Erythroblast (primary cell): ENCODE measurements at regions not wholly inside any gene's neighbourhood (a gene's known extent, or its start where the extent isn't known, plus 50 kb on each side); places are given as distances from the start of the nearest gene placed in this dataset.

Source experiments
- GATA1 ChIP-seq: IDR thresholded peaks from 2 replicates; pipeline ENCODE4 v1.6.1; 2011; ENCODE audit warnings: low read depth, mild to moderate bottlenecking, control low read depth, low read length, moderate library complexity
- POLR2A ChIP-seq: IDR thresholded peaks from 2 replicates; pipeline ENCODE4 v1.6.1; 2011; ENCODE audit warnings: mild to moderate bottlenecking, low read length

- TF ChIP-seq POLR2A (no peak), GATA1 (no peak)
Observed at GRCh38 chr18:22324191-22325131, 93.3 kb downstream of the CTAGE1 start.
